GM12892 (cell line): ENCODE measurements at regions not wholly inside any gene's neighbourhood (a gene's known extent, or its start where the extent isn't known, plus 50 kb on each side); places are given as distances from the start of the nearest gene placed in this dataset.

Experiments used
- POLR2A ChIP-seq: IDR thresholded peaks from 2 replicates; pipeline ENCODE4 v1.6.1; 2011; ENCODE audit warnings: low read depth, low read length, control low read depth
- POLR2AphosphoS5 ChIP-seq: IDR thresholded peaks from 2 replicates; pipeline ENCODE4 v1.6.1; 2011; ENCODE audit warnings: low read depth, low read length, control low read depth
- TAF1 ChIP-seq: IDR thresholded peaks from 2 replicates; pipeline ENCODE4 v1.6.1; 2011; ENCODE audit warnings: low read depth, mild to moderate bottlenecking, control low read depth, low read length, borderline replicate concordance

GRCh38 chrX:128714425-128714824 is 662.2 kb upstream of the ACTRT1 start:
- TF ChIP-seq POLR2A (no peak), TAF1 (no peak), POLR2AphosphoS5 (no peak)
